GM18499 (cell line): ENCODE measurements at regions not wholly inside any gene's neighbourhood (a gene's known extent, or its start where the extent isn't known, plus 50 kb on each side); places are given as distances from the start of the nearest gene placed in this dataset.
"Not testable (repeated sequence)": the region's sequence is repeated elsewhere in the genome, so short reads cannot be mapped to it uniquely, and the experiment has no call there.

Experiments
- ATAC-seq: cut with Tn5 transposase; IDR thresholded peaks from one replicate; pipeline ENCODE4 v1.9.1; 2021; ENCODE audit warnings: moderate number of reproducible peaks; ENCODE audit not compliant: insufficient read depth, unreplicated experiment

GRCh38 chr2:76697439-76697838 lies 824.7 kb downstream of the LRRTM4 start:
- not testable (repeated sequence) for ATAC-seq

GRCh38 chr2:76692908-76693307 lies 829.3 kb downstream of the LRRTM4 start:
- no peak for ATAC-seq

DNA sequence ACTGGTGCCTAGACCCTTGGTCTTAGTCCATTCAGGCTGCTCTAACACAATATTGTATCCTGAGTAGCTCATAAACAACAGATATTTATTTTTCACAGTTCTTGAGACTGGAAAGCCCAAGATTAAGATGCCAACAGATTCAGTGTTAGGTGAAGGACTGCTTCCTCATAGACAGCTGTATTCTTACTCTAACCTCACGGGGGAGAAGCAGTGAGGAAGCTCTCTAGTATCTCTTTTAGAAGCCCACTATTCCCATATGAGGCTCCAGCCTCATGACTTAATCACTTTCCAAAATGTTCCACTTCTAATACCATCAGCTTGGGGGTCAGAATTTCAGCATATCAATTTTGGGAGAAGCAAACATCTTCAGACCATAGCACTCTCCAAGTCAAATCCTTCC lies 833.4 kb downstream of the LRRTM4 start:
- no peak for ATAC-seq

- ATAC-seq = no peak
Observed at GRCh38 chr2:76687923-76688322, 834.3 kb downstream of the LRRTM4 start.

- no peak for ATAC-seq
Observed at GRCh38 chr2:76684756-76685155, 837.4 kb downstream of the LRRTM4 start.

DNA sequence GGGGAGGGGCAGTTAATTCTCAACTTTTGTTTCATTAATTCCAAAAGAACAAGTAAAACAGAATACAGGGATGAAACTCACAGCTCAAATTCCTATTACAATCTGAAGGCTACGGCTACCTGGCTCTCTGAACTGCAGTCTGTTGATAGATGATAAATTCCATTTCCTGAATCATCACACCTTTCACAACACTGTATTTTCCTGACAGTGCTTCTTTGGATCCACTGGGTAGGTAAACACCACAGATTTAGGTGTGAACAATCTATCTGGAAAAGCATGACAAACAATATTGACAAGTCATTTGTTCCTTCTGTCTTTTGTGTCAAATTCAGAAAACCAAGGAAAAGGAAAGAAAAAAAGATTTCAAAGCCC lies 843.2 kb downstream of the LRRTM4 start:
- no peak for ATAC-seq

DNA sequence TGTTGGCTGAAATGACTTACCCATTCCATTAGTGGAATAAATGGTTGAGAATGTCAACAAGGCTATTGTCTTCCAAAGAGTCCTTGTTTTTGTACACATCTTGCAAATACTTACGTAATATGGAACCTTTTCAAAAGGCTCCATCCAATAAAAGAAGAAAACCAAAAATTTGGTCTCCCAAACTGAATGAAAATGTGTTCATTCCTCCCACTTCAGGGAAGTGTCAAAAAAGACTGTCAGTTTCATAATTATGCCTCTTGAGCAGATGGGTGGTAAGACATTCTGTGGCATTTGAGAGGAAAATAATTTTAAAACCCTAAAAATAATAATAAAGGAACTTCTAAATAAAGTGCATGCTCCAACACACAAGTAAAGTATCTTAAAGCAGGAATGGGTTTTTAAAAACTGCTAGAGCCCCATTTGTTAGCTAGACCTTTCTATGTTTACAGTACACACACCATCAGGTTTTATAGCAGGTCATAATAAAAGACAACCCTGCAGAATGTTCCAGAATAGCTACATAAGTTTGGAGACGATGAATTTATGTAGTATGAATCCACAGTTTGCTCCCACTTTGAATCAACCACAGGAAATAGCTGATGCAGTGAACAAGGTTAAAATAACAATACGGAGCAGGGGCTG lies 843.7 kb downstream of the LRRTM4 start:
- ATAC-seq = no peak

DNA sequence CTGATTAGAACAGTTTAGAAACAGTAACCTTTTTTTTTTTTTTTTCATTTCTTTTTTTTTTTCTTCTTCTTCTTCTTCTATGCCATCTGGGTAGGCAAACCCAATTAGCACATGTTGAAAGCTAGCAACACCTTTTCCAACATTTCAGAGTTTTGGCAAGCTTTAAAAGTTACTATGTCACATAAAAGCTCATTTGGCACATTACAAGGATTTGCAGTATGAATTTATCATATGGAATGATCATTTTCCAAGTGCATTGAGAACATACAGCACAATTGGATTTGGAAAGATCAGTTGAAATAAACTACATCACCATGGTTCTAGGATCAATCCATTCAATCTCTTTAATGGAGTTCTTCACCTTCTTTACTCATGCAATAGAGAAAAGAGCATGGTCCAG lies 847.0 kb downstream of the LRRTM4 start:
- ATAC-seq = no peak

DNA sequence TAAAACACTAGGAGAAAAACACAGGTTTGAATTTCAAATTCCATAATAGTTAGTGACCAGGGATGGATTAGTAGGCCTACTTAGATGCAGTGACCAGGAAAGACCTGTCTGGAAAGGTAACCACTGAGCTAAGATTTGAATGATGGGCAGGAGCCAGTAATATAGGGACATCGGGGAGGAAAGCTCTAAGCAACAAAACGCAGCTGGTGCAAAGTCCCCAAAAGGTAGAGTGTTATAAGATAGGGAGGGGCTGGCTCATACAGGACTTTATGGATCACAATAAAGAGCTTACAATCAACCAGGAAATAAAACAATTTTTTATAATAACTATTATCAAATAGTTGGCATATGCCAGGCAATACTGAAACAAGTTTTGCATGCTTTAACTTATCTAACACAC lies 849.4 kb downstream of the LRRTM4 start:
- no peak for ATAC-seq

- ATAC-seq = no peak
Observed at GRCh38 chr2:76669966-76670465, 852.2 kb downstream of the LRRTM4 start.

DNA sequence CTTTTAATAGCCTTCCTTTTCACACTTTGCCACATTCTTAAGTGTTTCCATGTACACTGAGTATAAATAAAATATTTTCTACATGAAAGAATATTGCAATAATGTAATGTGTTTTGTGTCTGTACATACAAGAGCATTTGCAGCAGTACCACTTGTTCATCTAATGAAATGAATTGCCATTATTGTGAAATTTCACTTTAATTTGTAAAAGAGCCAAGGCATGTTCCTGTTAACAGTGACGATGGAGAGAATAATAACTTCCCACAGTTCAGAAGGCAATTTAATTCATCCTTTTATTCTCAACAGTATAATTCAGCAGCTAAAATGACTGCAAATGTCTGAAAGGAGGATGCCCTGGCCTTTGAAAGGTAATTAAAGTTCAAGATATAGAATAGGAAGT lies 853.9 kb downstream of the LRRTM4 start:
- ATAC-seq = no peak

DNA sequence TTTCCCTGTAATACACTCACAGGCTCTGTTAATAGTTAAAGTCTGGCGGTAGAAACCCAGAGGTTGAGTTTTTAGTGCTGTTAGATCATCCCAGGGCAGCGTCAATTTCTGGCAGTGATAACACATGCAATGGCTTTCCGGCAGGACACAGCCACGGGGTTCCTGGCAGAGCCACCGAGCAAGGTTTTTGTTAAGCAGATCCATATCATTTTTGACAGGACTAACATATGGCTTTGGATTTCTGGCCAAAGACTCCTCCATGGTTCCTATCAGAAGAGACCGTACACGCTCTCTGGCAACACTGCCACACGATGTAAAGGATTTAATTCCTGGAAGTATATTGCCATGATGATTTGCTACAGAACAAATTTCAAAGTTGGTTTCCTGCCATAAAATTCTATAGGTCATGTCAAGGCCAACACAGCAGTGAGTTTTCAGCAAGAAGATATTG lies 854.3 kb downstream of the LRRTM4 start:
- no peak for ATAC-seq

DNA sequence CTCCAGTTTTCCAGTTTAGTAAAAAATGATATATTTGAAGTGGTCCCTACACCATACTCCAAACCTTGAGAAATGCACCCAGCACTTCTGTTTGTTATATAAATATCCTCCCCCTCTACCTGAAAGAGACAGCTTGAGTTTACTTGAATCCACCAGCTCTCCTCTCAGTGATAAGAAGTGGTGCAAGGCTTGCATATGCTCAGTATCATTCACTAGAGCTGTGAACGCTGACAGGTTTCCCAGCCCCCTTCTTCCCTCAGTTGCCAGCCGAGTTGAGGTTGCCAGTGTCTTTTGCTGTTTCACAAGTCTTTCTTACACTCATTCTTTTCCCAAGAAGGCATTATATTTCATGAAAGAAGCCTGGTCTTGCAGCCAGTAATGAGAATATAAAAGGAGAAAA lies 880.0 kb downstream of the LRRTM4 start:
- ATAC-seq = no peak

- ATAC-seq = no peak
Observed at GRCh38 chr2:76641506-76641905, 880.7 kb downstream of the LRRTM4 start.

- ATAC-seq = no peak
Observed at GRCh38 chr2:76640905-76641304, 881.3 kb downstream of the LRRTM4 start.

DNA sequence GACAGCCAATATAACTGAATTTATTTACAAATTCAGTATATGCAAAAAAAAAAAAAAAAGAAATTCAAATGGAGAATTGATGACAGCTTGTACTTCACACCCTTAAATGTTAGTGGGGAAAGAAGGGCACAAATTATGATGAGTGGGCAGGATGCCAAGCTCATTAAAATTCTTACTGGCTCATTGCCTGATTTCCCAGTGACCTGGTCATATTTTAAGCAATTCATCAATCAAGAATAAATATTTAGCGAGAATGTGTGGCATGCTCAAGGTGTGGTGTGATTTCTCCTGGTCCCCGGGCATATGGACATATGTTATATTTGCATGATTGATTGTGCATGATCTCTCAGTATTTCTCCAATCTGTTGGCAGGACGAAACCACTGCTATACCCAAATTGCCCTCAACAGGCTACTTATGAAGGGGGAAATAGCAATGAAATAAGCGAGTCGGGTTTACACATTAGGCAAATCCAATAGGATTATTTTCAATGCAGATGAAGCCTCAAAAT lies 883.0 kb downstream of the LRRTM4 start:
- ATAC-seq = no peak

GRCh38 chr2:76633276-76633921 lies 888.8 kb downstream of the LRRTM4 start:
- ATAC-seq = no peak

DNA sequence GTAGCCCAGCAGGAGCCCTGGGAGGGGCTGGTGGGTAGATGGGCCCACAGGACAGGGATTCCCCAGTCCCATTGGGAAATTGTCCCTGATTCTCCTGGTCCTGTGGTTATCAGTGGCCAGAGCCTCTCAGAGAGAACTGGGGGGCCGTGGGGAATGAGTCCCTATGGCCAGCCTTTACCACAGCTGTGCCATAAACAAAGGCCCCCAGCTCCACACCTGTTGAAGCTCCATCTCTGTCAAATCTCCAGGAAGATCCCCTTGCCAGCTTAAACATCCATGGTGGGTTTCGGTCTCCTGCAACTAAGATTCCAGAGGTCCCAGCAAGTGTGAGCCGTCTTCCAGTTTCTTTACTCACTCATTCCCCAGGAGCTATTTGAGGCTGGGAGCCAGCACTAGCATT lies 897.1 kb downstream of the LRRTM4 start:
- ATAC-seq = no peak

- ATAC-seq = no peak
Observed at GRCh38 chr2:76613330-76613729, 902.6 kb upstream of the GCFC2 start.

DNA sequence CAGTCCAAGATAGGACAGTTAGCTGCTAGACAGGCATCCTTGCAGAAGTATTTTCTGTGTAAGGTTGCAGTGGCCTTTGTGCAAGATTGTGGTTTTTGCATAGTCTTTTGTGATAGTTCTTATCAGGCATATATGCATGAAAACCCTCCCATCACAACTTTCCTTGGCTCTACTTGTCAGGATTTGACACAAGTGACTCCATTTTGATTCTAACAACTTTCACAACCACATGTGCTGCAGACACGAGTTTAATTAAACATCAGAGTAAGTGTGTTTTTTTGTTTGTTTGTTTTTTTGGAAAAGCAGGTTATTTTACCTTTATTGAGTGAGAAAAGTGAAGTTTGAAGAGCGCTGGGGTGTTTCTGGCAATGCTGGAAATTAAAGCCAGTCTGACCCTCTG lies 902.0 kb upstream of the GCFC2 start:
- ATAC-seq = no peak

DNA sequence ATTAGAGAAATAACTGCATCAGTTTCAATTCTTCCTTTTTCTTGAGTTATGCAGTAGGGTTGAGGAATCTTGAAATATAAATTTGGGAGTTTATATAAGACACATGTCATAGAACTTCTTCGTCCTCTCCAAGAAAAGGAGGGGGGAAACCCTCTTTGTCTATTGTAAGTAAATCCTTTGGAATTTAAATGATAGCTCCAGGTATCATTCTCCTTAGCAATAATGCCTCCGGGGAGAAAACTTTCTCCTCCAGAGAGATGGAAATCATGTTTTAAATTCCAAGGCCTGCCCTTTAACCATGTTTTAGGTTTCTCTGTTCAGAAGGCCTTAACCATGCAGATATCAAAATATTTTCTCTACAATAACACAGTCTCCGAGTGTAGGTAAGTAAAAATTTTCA lies 899.7 kb upstream of the GCFC2 start:
- no peak for ATAC-seq
